HG03575 (cell line): ENCODE measurements at regions not wholly inside any gene's neighbourhood (a gene's known extent, or its start where the extent isn't known, plus 50 kb on each side); places are given as distances from the start of the nearest gene placed in this dataset.

Experiments
- ATAC-seq: cut with Tn5 transposase; IDR thresholded peaks from one replicate; pipeline ENCODE4 v1.9.1; 2021; ENCODE audit not compliant: unreplicated experiment, insufficient number of reproducible peaks, low FRiP score; ENCODE audit errors: extremely low read depth

GRCh38 chr1:218664385-218665170 is 319.4 kb downstream of the TGFB2 start:
- no peak for ATAC-seq

GRCh38 chr1:218665221-218665620 is 320.1 kb downstream of the TGFB2 start:
- ATAC-seq: no peak

GRCh38 chr1:218666263-218666662 is 321.1 kb downstream of the TGFB2 start:
- no peak for ATAC-seq

- no peak for ATAC-seq
These were observed 322.8 kb downstream of the TGFB2 start for GRCh38 chr1:218667781-218668516.

GRCh38 chr1:218669431-218669830 is 324.3 kb downstream of the TGFB2 start:
- no peak for ATAC-seq

GRCh38 chr1:218670875-218671274 is 325.7 kb downstream of the TGFB2 start:
- ATAC-seq: no peak

- no peak for ATAC-seq
These were observed 326.4 kb downstream of the TGFB2 start for GRCh38 chr1:218671573-218671972.

GRCh38 chr1:218673170-218673569 is 328.0 kb downstream of the TGFB2 start:
- ATAC-seq: no peak

GRCh38 chr1:218674280-218674773 is 329.2 kb downstream of the TGFB2 start:
- no peak for ATAC-seq

- ATAC-seq: no peak
These were observed 331.9 kb downstream of the TGFB2 start for GRCh38 chr1:218677026-218677425.

GRCh38 chr1:218679391-218679790 is 334.3 kb downstream of the TGFB2 start:
- no peak for ATAC-seq

- ATAC-seq: no peak
These were observed 335.0 kb downstream of the TGFB2 start for GRCh38 chr1:218679988-218680748.

- ATAC-seq: no peak
These were observed 338.1 kb downstream of the TGFB2 start for GRCh38 chr1:218683242-218683641.

GRCh38 chr1:218686258-218686657 is 341.1 kb downstream of the TGFB2 start:
- ATAC-seq: no peak

- no peak for ATAC-seq
These were observed 341.6 kb downstream of the TGFB2 start for GRCh38 chr1:218686761-218687160.

GRCh38 chr1:218692808-218693207 is 347.7 kb downstream of the TGFB2 start:
- ATAC-seq: no peak

- ATAC-seq: no peak
These were observed 348.5 kb downstream of the TGFB2 start for GRCh38 chr1:218693599-218693998.

GRCh38 chr1:218694085-218694484 is 348.9 kb downstream of the TGFB2 start:
- no peak for ATAC-seq

GRCh38 chr1:218694636-218695035 is 349.5 kb downstream of the TGFB2 start:
- no peak for ATAC-seq

- no peak for ATAC-seq
These were observed 350.4 kb downstream of the TGFB2 start for GRCh38 chr1:218695525-218695924.
